ENCODE measurements at regions not wholly inside any gene's neighbourhood (a gene's known extent, or its start where the extent isn't known, plus 50 kb on each side); places are given as distances from the start of the nearest gene placed in this dataset.

- TF ChIP-seq CTCF (IDR thresholded peaks at IDR 0.05 in 4 of 5, conservative IDR thresholded peaks at IDR 0.05 in 1 of 5) (no peak), POLR2A (IDR thresholded peaks at IDR 0.05) (no peak)
Measured at GRCh38 chr4:120304801-120305200, 238.2 kb upstream of the MAD2L1 start.
